NCI-H2196 treated with DMSO at 0.1 percent for 48 hours (cell line): ENCODE measurements at regions not wholly inside any gene's neighbourhood (a gene's known extent, or its start where the extent isn't known, plus 50 kb on each side); places are given as distances from the start of the nearest gene placed in this dataset.

Experiments used
- DNase-seq: peaks from one replicate; lab custom pipeline; 2025; ENCODE audit not compliant: unreplicated experiment; lab: John Stamatoyannopoulos, UW

GRCh38 chr10:4215963-4216575 lies 431.1 kb upstream of the KLF6 start:
- DNase-seq: no peak

- DNase-seq: no peak
Observed at GRCh38 chr10:4215485-4215884, 430.5 kb upstream of the KLF6 start.

- DNase-seq: no peak
Observed at GRCh38 chr10:4214908-4215307, 429.9 kb upstream of the KLF6 start.

GRCh38 chr10:4213441-4213840 lies 428.4 kb upstream of the KLF6 start:
- DNase-seq: no peak

- DNase-seq: no peak
Observed at GRCh38 chr10:4212111-4212630, 427.2 kb upstream of the KLF6 start.

GRCh38 chr10:4208499-4208898 lies 423.5 kb upstream of the KLF6 start:
- no peak for DNase-seq

- no peak for DNase-seq
Observed at GRCh38 chr10:4205113-4205512, 420.1 kb upstream of the KLF6 start.

GRCh38 chr10:4202938-4203337 lies 417.9 kb upstream of the KLF6 start:
- no peak for DNase-seq

- DNase-seq: no peak
Observed at GRCh38 chr10:4201866-4202825, 417.1 kb upstream of the KLF6 start.

GRCh38 chr10:4199196-4199595 lies 414.2 kb upstream of the KLF6 start:
- no peak for DNase-seq

GRCh38 chr10:4198216-4198615 lies 413.2 kb upstream of the KLF6 start:
- DNase-seq: no peak

- no peak for DNase-seq
Observed at GRCh38 chr10:4197676-4198075, 412.7 kb upstream of the KLF6 start.

GRCh38 chr10:4196771-4197390 lies 411.9 kb upstream of the KLF6 start:
- no peak for DNase-seq

- no peak for DNase-seq
Observed at GRCh38 chr10:4196183-4196582, 411.2 kb upstream of the KLF6 start.

- DNase-seq: no peak
Observed at GRCh38 chr10:4195213-4195612, 410.2 kb upstream of the KLF6 start.

GRCh38 chr10:4194231-4194630 lies 409.2 kb upstream of the KLF6 start:
- no peak for DNase-seq

- DNase-seq: no peak
Observed at GRCh38 chr10:4191894-4192293, 406.9 kb upstream of the KLF6 start.

- no peak for DNase-seq
Observed at GRCh38 chr10:4191354-4191753, 406.3 kb upstream of the KLF6 start.

GRCh38 chr10:4190876-4191275 lies 405.9 kb upstream of the KLF6 start:
- DNase-seq: no peak

GRCh38 chr10:4189281-4189680 lies 404.3 kb upstream of the KLF6 start:
- DNase-seq: no peak

- DNase-seq: no peak
Observed at GRCh38 chr10:4188406-4188805, 403.4 kb upstream of the KLF6 start.
